ENCODE measurements at regions not wholly inside any gene's neighbourhood (a gene's known extent, or its start where the extent isn't known, plus 50 kb on each side); places are given as distances from the start of the nearest gene placed in this dataset.

- no peaks in the 10 kb centered on the region for H3K4me1 ChIP-seq (ENCODE audit: insufficient read depth, low read length)
- no peak overlapping the region for H3K4me3 ChIP-seq (ENCODE audit: low read length)
- H3K9me3 ChIP-seq (ENCODE audit: insufficient read depth, low read depth, low read length), result no peaks in the 10 kb centered on the region
- no peaks in the 10 kb centered on the region for H3K27me3 ChIP-seq (ENCODE audit: insufficient read depth, low read length)
- no peaks in the 10 kb centered on the region for H3K36me3 ChIP-seq (ENCODE audit: insufficient read depth, low read depth, low read length)
- no peak overlapping the region for H3K9ac ChIP-seq (ENCODE audit: low read depth, low read length)
- H3K27ac ChIP-seq (ENCODE audit: low read length), result no peak overlapping the region
Observed at GRCh38 chr5:8913522-8913921, 632.4 kb downstream of the SEMA5A start.

GRCh38 chr5:8919096-8919495, 626.8 kb downstream of the SEMA5A start:
- H3K36me3 ChIP-seq (ENCODE audit: insufficient read depth, low read depth, low read length), result no peaks in the 10 kb centered on the region
- H3K9ac ChIP-seq (ENCODE audit: low read depth, low read length), result no peak overlapping the region
- H3K9me3 ChIP-seq (ENCODE audit: insufficient read depth, low read depth, low read length), result no peaks in the 10 kb centered on the region
- no peaks in the 10 kb centered on the region for H3K4me1 ChIP-seq (ENCODE audit: insufficient read depth, low read length)
- H3K27ac ChIP-seq (ENCODE audit: low read length), result no peak overlapping the region
- no peak overlapping the region for H3K4me3 ChIP-seq (ENCODE audit: low read length)
- H3K27me3 ChIP-seq (ENCODE audit: insufficient read depth, low read length), result no peaks in the 10 kb centered on the region

GRCh38 chr5:8923526-8923925, 622.3 kb downstream of the SEMA5A start:
- no peaks in the 10 kb centered on the region for H3K4me1 ChIP-seq (ENCODE audit: insufficient read depth, low read length)
- no peak overlapping the region for H3K9ac ChIP-seq (ENCODE audit: low read depth, low read length)

GRCh38 chr5:8924054-8924793, 621.7 kb downstream of the SEMA5A start:
- H3K9ac ChIP-seq (ENCODE audit: low read depth, low read length), result no peak overlapping the region
- H3K4me3 ChIP-seq (ENCODE audit: low read length), result no peak overlapping the region
- H3K4me1 ChIP-seq (ENCODE audit: insufficient read depth, low read length), result no peaks in the 10 kb centered on the region
- H3K27ac ChIP-seq (ENCODE audit: low read length), result no peak overlapping the region
- no peaks in the 10 kb centered on the region for H3K27me3 ChIP-seq (ENCODE audit: insufficient read depth, low read length)
- H3K9me3 ChIP-seq (ENCODE audit: insufficient read depth, low read depth, low read length), result no peaks in the 10 kb centered on the region
- no peaks in the 10 kb centered on the region for H3K36me3 ChIP-seq (ENCODE audit: insufficient read depth, low read depth, low read length)

More at GRCh38 chr5:8923526-8923925, 622.3 kb downstream of the SEMA5A start:
- H3K9me3 ChIP-seq (ENCODE audit: insufficient read depth, low read depth, low read length), result no peaks in the 10 kb centered on the region
- no peaks in the 10 kb centered on the region for H3K36me3 ChIP-seq (ENCODE audit: insufficient read depth, low read depth, low read length)
- no peak overlapping the region for H3K4me3 ChIP-seq (ENCODE audit: low read length)
- H3K27ac ChIP-seq (ENCODE audit: low read length), result no peak overlapping the region
- H3K27me3 ChIP-seq (ENCODE audit: insufficient read depth, low read length), result no peaks in the 10 kb centered on the region

GRCh38 chr5:8930021-8930420, 615.9 kb downstream of the SEMA5A start:
- H3K9me3 ChIP-seq (ENCODE audit: insufficient read depth, low read depth, low read length), result no peaks in the 10 kb centered on the region
- H3K27ac ChIP-seq (ENCODE audit: low read length), result no peak overlapping the region
- no peaks in the 10 kb centered on the region for H3K27me3 ChIP-seq (ENCODE audit: insufficient read depth, low read length)
- no peaks in the 10 kb centered on the region for H3K4me1 ChIP-seq (ENCODE audit: insufficient read depth, low read length)
- H3K9ac ChIP-seq (ENCODE audit: low read depth, low read length), result no peak overlapping the region
- no peaks in the 10 kb centered on the region for H3K36me3 ChIP-seq (ENCODE audit: insufficient read depth, low read depth, low read length)
- H3K4me3 ChIP-seq (ENCODE audit: low read length), result no peak overlapping the region

- H3K36me3 ChIP-seq (ENCODE audit: insufficient read depth, low read depth, low read length), result no peaks in the 10 kb centered on the region
- no peak overlapping the region for H3K4me3 ChIP-seq (ENCODE audit: low read length)
- H3K9me3 ChIP-seq (ENCODE audit: insufficient read depth, low read depth, low read length), result no peaks in the 10 kb centered on the region
- no peaks in the 10 kb centered on the region for H3K4me1 ChIP-seq (ENCODE audit: insufficient read depth, low read length)
- H3K27me3 ChIP-seq (ENCODE audit: insufficient read depth, low read length), result no peaks in the 10 kb centered on the region
- no peak overlapping the region for H3K9ac ChIP-seq (ENCODE audit: low read depth, low read length)
- no peak overlapping the region for H3K27ac ChIP-seq (ENCODE audit: low read length)
Observed at GRCh38 chr5:8934455-8934854, 611.4 kb downstream of the SEMA5A start.

- peaks cover 13% of the 10 kb centered on the region for H3K9me3 ChIP-seq (ENCODE audit: insufficient read depth, low read depth, low read length)
- H3K4me3 ChIP-seq (ENCODE audit: low read length), result no peak overlapping the region
- H3K27me3 ChIP-seq (ENCODE audit: insufficient read depth, low read length), result no peaks in the 10 kb centered on the region
- H3K36me3 ChIP-seq (ENCODE audit: insufficient read depth, low read depth, low read length), result no peaks in the 10 kb centered on the region
- H3K4me1 ChIP-seq (ENCODE audit: insufficient read depth, low read length), result no peaks in the 10 kb centered on the region
- no peak overlapping the region for H3K27ac ChIP-seq (ENCODE audit: low read length)
- no peak overlapping the region for H3K9ac ChIP-seq (ENCODE audit: low read depth, low read length)
Observed at GRCh38 chr5:8940934-8941333, 604.9 kb downstream of the SEMA5A start.

GRCh38 chr5:8943301-8943700, 602.6 kb downstream of the SEMA5A start:
- Histone ChIP-seq H3K4me3 (ENCODE audit: low read length) (no peak overlapping the region), H3K36me3 (ENCODE audit: insufficient read depth, low read depth, low read length) (no peaks in the 10 kb centered on the region), H3K9me3 (ENCODE audit: insufficient read depth, low read depth, low read length) (peaks cover 13% of the 10 kb centered on the region), H3K27me3 (ENCODE audit: insufficient read depth, low read length) (no peaks in the 10 kb centered on the region), H3K9ac (ENCODE audit: low read depth, low read length) (no peak overlapping the region), H3K4me1 (ENCODE audit: insufficient read depth, low read length) (no peaks in the 10 kb centered on the region), H3K27ac (ENCODE audit: low read length) (no peak overlapping the region)

GRCh38 chr5:8944005-8944404, 601.9 kb downstream of the SEMA5A start:
- H3K9ac ChIP-seq (ENCODE audit: low read depth, low read length), result no peak overlapping the region
- H3K4me3 ChIP-seq (ENCODE audit: low read length), result no peak overlapping the region
- no peaks in the 10 kb centered on the region for H3K4me1 ChIP-seq (ENCODE audit: insufficient read depth, low read length)
- no peaks in the 10 kb centered on the region for H3K36me3 ChIP-seq (ENCODE audit: insufficient read depth, low read depth, low read length)
- H3K27ac ChIP-seq (ENCODE audit: low read length), result no peak overlapping the region
- H3K27me3 ChIP-seq (ENCODE audit: insufficient read depth, low read length), result no peaks in the 10 kb centered on the region
- peaks cover 13% of the 10 kb centered on the region for H3K9me3 ChIP-seq (ENCODE audit: insufficient read depth, low read depth, low read length)

GRCh38 chr5:8945972-8946371, 599.9 kb downstream of the SEMA5A start:
- Histone ChIP-seq H3K27me3 (ENCODE audit: insufficient read depth, low read length) (no peaks in the 10 kb centered on the region), H3K27ac (ENCODE audit: low read length) (no peak overlapping the region), H3K9ac (ENCODE audit: low read depth, low read length) (no peak overlapping the region), H3K9me3 (ENCODE audit: insufficient read depth, low read depth, low read length) (peaks cover 5% of the 10 kb centered on the region), H3K36me3 (ENCODE audit: insufficient read depth, low read depth, low read length) (no peaks in the 10 kb centered on the region), H3K4me1 (ENCODE audit: insufficient read depth, low read length) (no peaks in the 10 kb centered on the region), H3K4me3 (ENCODE audit: low read length) (no peak overlapping the region)

- Histone ChIP-seq H3K4me3 (ENCODE audit: low read length) (no peak overlapping the region), H3K9me3 (ENCODE audit: insufficient read depth, low read depth, low read length) (no peaks in the 10 kb centered on the region), H3K36me3 (ENCODE audit: insufficient read depth, low read depth, low read length) (no peaks in the 10 kb centered on the region), H3K27me3 (ENCODE audit: insufficient read depth, low read length) (no peaks in the 10 kb centered on the region), H3K4me1 (ENCODE audit: insufficient read depth, low read length) (no peaks in the 10 kb centered on the region), H3K27ac (ENCODE audit: low read length) (no peak overlapping the region), H3K9ac (ENCODE audit: low read depth, low read length) (no peak overlapping the region)
Observed at GRCh38 chr5:8949908-8950307, 596.0 kb downstream of the SEMA5A start.

GRCh38 chr5:8952147-8952546, 593.7 kb downstream of the SEMA5A start:
- Histone ChIP-seq H3K9ac (ENCODE audit: low read depth, low read length) (no peak overlapping the region), H3K36me3 (ENCODE audit: insufficient read depth, low read depth, low read length) (no peaks in the 10 kb centered on the region), H3K27ac (ENCODE audit: low read length) (no peak overlapping the region), H3K4me1 (ENCODE audit: insufficient read depth, low read length) (no peaks in the 10 kb centered on the region), H3K9me3 (ENCODE audit: insufficient read depth, low read depth, low read length) (no peaks in the 10 kb centered on the region), H3K27me3 (ENCODE audit: insufficient read depth, low read length) (no peaks in the 10 kb centered on the region), H3K4me3 (ENCODE audit: low read length) (no peak overlapping the region)
